ENCODE measurements at regions not wholly inside any gene's neighbourhood (a gene's known extent, or its start where the extent isn't known, plus 50 kb on each side); places are given as distances from the start of the nearest gene placed in this dataset.

DNA sequence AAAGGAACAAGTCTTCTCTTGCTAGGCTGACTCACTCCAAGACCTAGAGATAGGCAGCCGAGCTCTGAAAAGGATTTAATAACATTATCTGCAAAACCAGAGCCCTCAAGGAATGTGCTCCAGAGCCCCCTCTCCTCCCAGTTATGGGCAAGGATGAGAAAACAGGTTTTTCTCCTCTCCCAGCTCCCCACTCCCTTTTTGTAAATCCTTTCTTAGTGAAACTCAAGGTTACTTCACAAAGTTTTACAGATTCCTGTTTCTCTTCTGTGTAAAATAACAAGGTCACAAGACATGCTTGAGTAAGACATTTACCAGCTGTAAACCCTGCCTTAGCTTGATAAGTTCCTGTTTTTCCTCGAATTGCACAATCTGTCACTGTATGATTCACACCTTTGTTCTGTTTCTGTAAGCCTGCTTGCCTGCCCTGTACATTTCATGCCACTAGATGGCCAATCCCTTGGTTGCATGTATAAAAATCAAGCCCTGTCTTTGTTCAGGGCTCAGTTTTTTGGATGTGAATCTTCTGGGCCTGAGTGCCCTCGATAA lies 489.4 kb downstream of the KCNA4 start:
- TF ChIP-seq CSDC2 (CRISPR knock-in tag; IDR thresholded peaks at IDR 0.05) = no peak
- TF ChIP-seq, protein P1, sequence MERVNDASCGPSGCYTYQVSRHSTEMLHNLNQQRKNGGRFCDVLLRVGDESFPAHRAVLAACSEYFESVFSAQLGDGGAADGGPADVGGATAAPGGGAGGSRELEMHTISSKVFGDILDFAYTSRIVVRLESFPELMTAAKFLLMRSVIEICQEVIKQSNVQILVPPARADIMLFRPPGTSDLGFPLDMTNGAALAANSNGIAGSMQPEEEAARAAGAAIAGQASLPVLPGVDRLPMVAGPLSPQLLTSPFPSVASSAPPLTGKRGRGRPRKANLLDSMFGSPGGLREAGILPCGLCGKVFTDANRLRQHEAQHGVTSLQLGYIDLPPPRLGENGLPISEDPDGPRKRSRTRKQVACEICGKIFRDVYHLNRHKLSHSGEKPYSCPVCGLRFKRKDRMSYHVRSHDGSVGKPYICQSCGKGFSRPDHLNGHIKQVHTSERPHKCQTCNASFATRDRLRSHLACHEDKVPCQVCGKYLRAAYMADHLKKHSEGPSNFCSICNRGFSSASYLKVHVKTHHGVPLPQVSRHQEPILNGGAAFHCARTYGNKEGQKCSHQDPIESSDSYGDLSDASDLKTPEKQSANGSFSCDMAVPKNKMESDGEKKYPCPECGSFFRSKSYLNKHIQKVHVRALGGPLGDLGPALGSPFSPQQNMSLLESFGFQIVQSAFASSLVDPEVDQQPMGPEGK (CRISPR knock-in tag; IDR thresholded peaks at IDR 0.05; ENCODE audit: borderline replicate concordance) = no peak
- TF ChIP-seq TCF4 (CRISPR knock-in tag; IDR thresholded peaks at IDR 0.05; ENCODE audit: borderline replicate concordance) = no peak
- TF ChIP-seq ARNTL (CRISPR knock-in tag; IDR thresholded peaks at IDR 0.05; ENCODE audit: borderline replicate concordance, low read depth) = no peak
- TF ChIP-seq OSR1 (CRISPR knock-in tag; IDR thresholded peaks at IDR 0.05) = no peak
- TF ChIP-seq TOX (CRISPR knock-in tag; IDR thresholded peaks at IDR 0.05; ENCODE audit: borderline replicate concordance) = no peak
- no peak for TF ChIP-seq ZC3H10 (CRISPR knock-in tag; IDR thresholded peaks at IDR 0.05)
- TF ChIP-seq ZNF70 (CRISPR knock-in tag; IDR thresholded peaks at IDR 0.05) = no peak
- TF ChIP-seq ZFP30 (CRISPR knock-in tag; IDR thresholded peaks at IDR 0.05) = no peak
- TF ChIP-seq SNAI2 (CRISPR knock-in tag; IDR thresholded peaks at IDR 0.05) = no peak
- no peak for TF ChIP-seq ESRRG (CRISPR knock-in tag; IDR thresholded peaks at IDR 0.05)
